HEK293 (cell line): ENCODE measurements at regions not wholly inside any gene's neighbourhood (a gene's known extent, or its start where the extent isn't known, plus 50 kb on each side); places are given as distances from the start of the nearest gene placed in this dataset.
A peak's percentile ranks its signal among the peaks of the same experiment; 100 is the strongest.

Experiments
- CTCF ChIA-PET: fragments of 350-600 bp; formaldehyde crosslinking; extraction: SDS; loops from one replicate; lab custom pipeline; 2021; ENCODE audit warnings: antibody characterized with exemption; lab: Yijun Ruan, JAX
- POLR2A ChIA-PET: fragments of 300-600 bp; formaldehyde crosslinking; extraction: SDS; loops from one replicate; lab custom pipeline; 2020; ENCODE audit warnings: antibody characterized with exemption, inconsistent platforms; lab: Yijun Ruan, JAX
- H3K27ac ChIP-seq: fragments of 200-500 bp; sonication (Bioruptor generic); 2 replicates; pipeline ENCODE4 v1.5.1; 2014; ENCODE audit warnings: low read depth, low read length, control low read depth, inconsistent platforms; ENCODE audit errors: extremely low read depth
- H3K36me3 ChIP-seq, 2 experiments: fragments of 200-500 bp in 1 of 2; sonication (Bioruptor generic) in 1 of 2; 1 replicate in 1 of 2; 2 replicates in 1 of 2; pipeline ENCODE4 v1.5.1; 2014 to 2017; ENCODE audit warnings: inconsistent platforms in 2 of 2, low read length in 2 of 2; ENCODE audit not compliant: control insufficient read depth in 2 of 2, insufficient read depth in 1 of 2
- H3K4me1 ChIP-seq: fragments of 200-500 bp; sonication (Bioruptor generic); 2 replicates; pipeline ENCODE4 v1.5.1; 2014; ENCODE audit warnings: mild to moderate bottlenecking, low read length, inconsistent platforms; ENCODE audit not compliant: control insufficient read depth, insufficient read depth
- H3K4me3 ChIP-seq: 2 replicates; pipeline ENCODE4 v1.5.1; 2011; ENCODE audit warnings: low read depth, mild to moderate bottlenecking, control low read depth, low read length, moderate library complexity
- H3K9me3 ChIP-seq: fragments of 200-500 bp; sonication (Bioruptor generic); 2 replicates; pipeline ENCODE4 v1.5.1; 2014; ENCODE audit warnings: low read depth, low read length, inconsistent platforms; ENCODE audit not compliant: control insufficient read depth, insufficient read depth
- OSR2 ChIP-seq: fragments of 450-650 bp; formaldehyde crosslinking; IDR thresholded peaks from 2 replicates; pipeline ENCODE4 v1.5.1; 2016; ENCODE audit warnings: missing biosample characterization, missing genetic modification characterization
- SP3 ChIP-seq: fragments of 450-650 bp; formaldehyde crosslinking; IDR thresholded peaks from 2 replicates; pipeline ENCODE4 v1.5.1; 2016; ENCODE audit warnings: missing biosample characterization, missing genetic modification characterization
- TRIM28 ChIP-seq: IDR thresholded peaks from 2 replicates; pipeline ENCODE4 v1.6.1; 2011; ENCODE audit warnings: low read length, control low read depth, borderline replicate concordance
- YY1 ChIP-seq: fragments of 450-650 bp; formaldehyde crosslinking; IDR thresholded peaks from 2 replicates; pipeline ENCODE4 v1.5.1; 2018; ENCODE audit warnings: missing biosample characterization, missing genetic modification characterization
- ZBTB1 ChIP-seq: fragments of 450-650 bp; formaldehyde crosslinking; IDR thresholded peaks from 2 replicates; pipeline ENCODE4 v1.5.1; 2016; ENCODE audit warnings: missing biosample characterization, missing genetic modification characterization
- ZIC2 ChIP-seq: fragments of 450-650 bp; formaldehyde crosslinking; IDR thresholded peaks from 2 replicates; pipeline ENCODE4 v1.5.1; 2016; ENCODE audit warnings: missing biosample characterization, missing genetic modification characterization
- ZNF133 ChIP-seq: fragments of 450-650 bp; formaldehyde crosslinking; IDR thresholded peaks from 2 replicates; pipeline ENCODE4 v1.5.1; 2016; ENCODE audit warnings: missing biosample characterization, missing genetic modification characterization
- ZNF341 ChIP-seq: fragments of 450-650 bp; formaldehyde crosslinking; IDR thresholded peaks from 2 replicates; pipeline ENCODE4; 2016; ENCODE audit warnings: low read depth, missing biosample characterization, missing genetic modification characterization
- ZNF585B ChIP-seq: fragments of 450-650 bp; formaldehyde crosslinking; IDR thresholded peaks from 2 replicates; pipeline ENCODE4 v1.5.1; 2016; ENCODE audit warnings: missing biosample characterization, missing genetic modification characterization
- ZNF596 ChIP-seq: fragments of 450-650 bp; IDR thresholded peaks from 2 replicates; pipeline ENCODE4 v1.5.0; 2018; ENCODE audit warnings: missing biosample characterization, mild to moderate bottlenecking, missing genetic modification characterization, moderate library complexity
- ZNF629 ChIP-seq: fragments of 450-650 bp; formaldehyde crosslinking; IDR thresholded peaks from 2 replicates; pipeline ENCODE4 v1.5.1; 2017; ENCODE audit warnings: missing biosample characterization, missing genetic modification characterization
- TF ChIP-seq, protein P1 (sequence below): fragments of 450-650 bp; formaldehyde crosslinking; IDR thresholded peaks from 2 replicates; pipeline ENCODE4 v1.5.1; 2016; ENCODE audit warnings: missing biosample characterization, missing genetic modification characterization
- TF ChIP-seq, protein P2 (sequence below): fragments of 450-650 bp; IDR thresholded peaks from 2 replicates; pipeline ENCODE4 v1.5.1; 2018; ENCODE audit warnings: missing biosample characterization, mild to moderate bottlenecking, missing genetic modification characterization
- TF ChIP-seq, protein P3 (sequence below): fragments of 450-650 bp; formaldehyde crosslinking; IDR thresholded peaks from 2 replicates; pipeline ENCODE4 v1.5.1; 2016; ENCODE audit warnings: missing biosample characterization, missing genetic modification characterization

DNA sequence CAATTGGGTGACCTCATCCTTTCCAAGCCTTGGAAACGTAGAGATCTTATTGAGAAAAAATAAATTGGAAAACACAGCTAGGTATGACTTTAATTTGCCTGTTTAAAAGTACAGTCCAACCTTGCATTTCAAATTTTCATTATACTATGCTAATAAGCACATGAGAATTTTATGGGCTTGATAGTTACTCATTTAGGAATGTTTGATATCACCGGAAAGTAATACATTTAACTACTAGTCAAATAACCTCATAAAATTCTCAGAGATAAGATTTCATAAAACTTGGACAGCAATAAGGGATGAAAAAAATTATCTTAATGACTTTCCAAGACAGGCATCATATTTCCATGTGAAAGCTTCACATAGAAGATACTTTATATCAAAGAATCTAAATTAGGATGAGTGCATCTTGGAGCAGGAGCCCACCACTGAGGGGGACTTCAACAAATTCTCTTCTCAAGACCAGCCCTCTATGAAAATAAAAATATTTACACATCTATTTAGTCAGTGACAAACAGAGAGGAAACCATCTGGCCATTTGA lies 236.3 kb downstream of the EPHA7 start (continued):
- TF ChIP-seq, protein P1, sequence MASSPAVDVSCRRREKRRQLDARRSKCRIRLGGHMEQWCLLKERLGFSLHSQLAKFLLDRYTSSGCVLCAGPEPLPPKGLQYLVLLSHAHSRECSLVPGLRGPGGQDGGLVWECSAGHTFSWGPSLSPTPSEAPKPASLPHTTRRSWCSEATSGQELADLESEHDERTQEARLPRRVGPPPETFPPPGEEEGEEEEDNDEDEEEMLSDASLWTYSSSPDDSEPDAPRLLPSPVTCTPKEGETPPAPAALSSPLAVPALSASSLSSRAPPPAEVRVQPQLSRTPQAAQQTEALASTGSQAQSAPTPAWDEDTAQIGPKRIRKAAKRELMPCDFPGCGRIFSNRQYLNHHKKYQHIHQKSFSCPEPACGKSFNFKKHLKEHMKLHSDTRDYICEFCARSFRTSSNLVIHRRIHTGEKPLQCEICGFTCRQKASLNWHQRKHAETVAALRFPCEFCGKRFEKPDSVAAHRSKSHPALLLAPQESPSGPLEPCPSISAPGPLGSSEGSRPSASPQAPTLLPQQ (tag by site-specific recombination), result peak; percentile 35
- no peak for TF ChIP-seq ZNF585B (tag by site-specific recombination)
- peak; percentile 25; the same call in 1 of the 2 replicates for TF ChIP-seq ZNF629 (tag by site-specific recombination)
- no peak for TF ChIP-seq YY1 (tag by site-specific recombination)
- TF ChIP-seq OSR2 (tag by site-specific recombination), result peak; percentile 81; the same call in 1 of the 2 replicates

DNA sequence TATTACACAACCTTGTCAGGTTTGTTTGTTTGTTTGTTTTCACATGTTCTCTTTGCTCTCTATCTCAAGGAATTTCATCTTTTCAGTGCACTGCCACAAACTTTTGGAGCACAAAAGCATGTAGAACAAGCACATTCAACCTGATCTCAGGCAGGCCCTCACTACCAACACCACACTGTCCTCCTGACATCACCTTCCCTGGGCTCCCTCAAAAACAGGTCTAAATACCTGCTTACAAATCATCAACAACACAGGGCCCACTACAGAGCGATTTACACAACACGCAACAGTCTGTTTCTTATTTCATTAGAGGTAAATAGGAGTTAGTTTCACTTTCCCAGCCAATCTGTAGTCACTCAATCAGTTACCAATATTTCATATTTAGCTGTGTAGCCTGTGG lies 241.4 kb downstream of the EPHA7 start:
- ChIA-PET CTCF (no interaction called here), POLR2A (interaction anchor here (0.7 to 1.3 kb wide), 3 partner anchors 30 to 615 kb away, joined by 3 read pairs; partner anchors contain the start of gene EPHA7)
- Histone ChIP-seq H3K4me1 (peaks cover 10% of the 10 kb centered on the region), H3K9me3 (no peaks in the 10 kb centered on the region), H3K4me3 (no peak overlapping the region), H3K27ac (no peak overlapping the region), H3K36me3 (no peaks in the 10 kb centered on the region)
- TF ChIP-seq TRIM28, result 0 out of 2 replicates have a peak, but pooled peaks have one; percentile 7
- TF ChIP-seq ZNF596 (tag by site-specific recombination), result no peak

DNA sequence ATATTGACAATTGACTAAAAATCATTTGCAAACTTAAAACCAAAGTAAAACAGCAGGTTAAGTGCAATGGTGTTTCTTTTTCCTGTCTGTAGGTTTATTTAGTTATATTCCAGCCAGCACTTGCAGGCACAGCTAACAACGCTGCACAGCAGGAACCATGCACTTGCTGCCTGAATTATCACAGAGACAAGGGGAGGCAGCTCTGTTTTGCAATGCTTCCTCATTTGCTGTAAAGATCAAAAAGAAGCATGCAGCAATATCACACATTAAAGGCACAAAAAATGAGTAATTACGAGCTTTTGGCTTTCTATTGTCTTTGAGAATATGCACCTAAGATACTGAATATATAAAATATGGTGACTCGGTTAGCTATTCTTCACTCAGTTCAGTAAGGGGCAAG lies 241.9 kb downstream of the EPHA7 start:
- H3K9me3 ChIP-seq, result no peaks in the 10 kb centered on the region
- TF ChIP-seq SP3 (no peak), ZNF341 (tag by site-specific recombination) (0 out of 2 replicates have a peak, but pooled peaks have one; percentile 13), ZBTB1 (tag by site-specific recombination) (no peak), ZIC2 (peak; percentile 38; the same call in 1 of the 2 replicates), TRIM28 (0 out of 2 replicates have a peak, but pooled peaks have one; percentile 11), ZNF133 (tag by site-specific recombination) (no peak)
- TF ChIP-seq, protein P2, sequence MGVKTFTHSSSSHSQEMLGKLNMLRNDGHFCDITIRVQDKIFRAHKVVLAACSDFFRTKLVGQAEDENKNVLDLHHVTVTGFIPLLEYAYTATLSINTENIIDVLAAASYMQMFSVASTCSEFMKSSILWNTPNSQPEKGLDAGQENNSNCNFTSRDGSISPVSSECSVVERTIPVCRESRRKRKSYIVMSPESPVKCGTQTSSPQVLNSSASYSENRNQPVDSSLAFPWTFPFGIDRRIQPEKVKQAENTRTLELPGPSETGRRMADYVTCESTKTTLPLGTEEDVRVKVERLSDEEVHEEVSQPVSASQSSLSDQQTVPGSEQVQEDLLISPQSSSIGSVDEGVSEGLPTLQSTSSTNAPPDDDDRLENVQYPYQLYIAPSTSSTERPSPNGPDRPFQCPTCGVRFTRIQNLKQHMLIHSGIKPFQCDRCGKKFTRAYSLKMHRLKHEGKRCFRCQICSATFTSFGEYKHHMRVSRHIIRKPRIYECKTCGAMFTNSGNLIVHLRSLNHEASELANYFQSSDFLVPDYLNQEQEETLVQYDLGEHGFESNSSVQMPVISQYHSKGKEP (tag by site-specific recombination), result peak; percentile 62; the same call in 1 of the 2 replicates
- TF ChIP-seq, protein P3, sequence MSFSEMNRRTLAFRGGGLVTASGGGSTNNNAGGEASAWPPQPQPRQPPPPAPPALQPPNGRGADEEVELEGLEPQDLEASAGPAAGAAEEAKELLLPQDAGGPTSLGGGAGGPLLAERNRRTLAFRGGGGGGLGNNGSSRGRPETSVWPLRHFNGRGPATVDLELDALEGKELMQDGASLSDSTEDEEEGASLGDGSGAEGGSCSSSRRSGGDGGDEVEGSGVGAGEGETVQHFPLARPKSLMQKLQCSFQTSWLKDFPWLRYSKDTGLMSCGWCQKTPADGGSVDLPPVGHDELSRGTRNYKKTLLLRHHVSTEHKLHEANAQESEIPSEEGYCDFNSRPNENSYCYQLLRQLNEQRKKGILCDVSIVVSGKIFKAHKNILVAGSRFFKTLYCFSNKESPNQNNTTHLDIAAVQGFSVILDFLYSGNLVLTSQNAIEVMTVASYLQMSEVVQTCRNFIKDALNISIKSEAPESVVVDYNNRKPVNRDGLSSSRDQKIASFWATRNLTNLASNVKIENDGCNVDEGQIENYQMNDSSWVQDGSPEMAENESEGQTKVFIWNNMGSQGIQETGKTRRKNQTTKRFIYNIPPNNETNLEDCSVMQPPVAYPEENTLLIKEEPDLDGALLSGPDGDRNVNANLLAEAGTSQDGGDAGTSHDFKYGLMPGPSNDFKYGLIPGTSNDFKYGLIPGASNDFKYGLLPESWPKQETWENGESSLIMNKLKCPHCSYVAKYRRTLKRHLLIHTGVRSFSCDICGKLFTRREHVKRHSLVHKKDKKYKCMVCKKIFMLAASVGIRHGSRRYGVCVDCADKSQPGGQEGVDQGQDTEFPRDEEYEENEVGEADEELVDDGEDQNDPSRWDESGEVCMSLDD (tag by site-specific recombination), result no peak
- ChIA-PET CTCF (interaction anchor here (0.5 kb wide), 1 partner anchor 17 kb away, joined by 3 read pairs; no protein-coding TSS in a partner anchor), POLR2A (interaction anchor here (1.0 to 1.1 kb wide), 2 partner anchors 30 to 242 kb away, joined by 3 read pairs; partner anchors contain the start of gene EPHA7)
- H3K36me3 ChIP-seq, result no peaks in the 10 kb centered on the region
- no peak overlapping the region for H3K4me3 ChIP-seq
- H3K27ac ChIP-seq, result no peak overlapping the region
- H3K4me1 ChIP-seq, result peaks cover 10% of the 10 kb centered on the region
